ENCODE measurements at regions not wholly inside any gene's neighbourhood (a gene's known extent, or its start where the extent isn't known, plus 50 kb on each side); places are given as distances from the start of the nearest gene placed in this dataset.
A peak's percentile ranks its signal among the peaks of the same experiment; 100 is the strongest.

DNA sequence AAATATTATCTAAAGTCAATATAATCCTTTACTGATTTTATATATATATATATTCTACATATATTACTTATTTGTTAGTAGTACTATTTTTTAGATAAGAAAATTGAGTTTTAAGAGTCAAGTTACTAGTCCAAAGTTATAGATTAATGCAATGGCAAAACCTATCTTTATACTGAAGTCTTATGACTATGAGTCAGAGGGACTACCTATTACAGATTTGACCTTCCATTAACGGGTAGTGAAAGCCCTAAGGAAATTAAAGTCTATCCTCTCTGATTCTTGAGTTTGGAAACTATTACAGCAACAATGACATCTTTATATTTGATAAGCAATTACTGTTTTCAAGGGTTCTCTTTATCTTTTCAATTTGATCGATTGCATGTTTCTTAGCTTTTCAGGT lies 315.8 kb downstream of the CASP12 start:
- H3K79me1 ChIP-seq (ENCODE audit: low read depth, low read length), result no peaks in the 10 kb centered on the region
- no peaks in the 10 kb centered on the region for H3K36me3 ChIP-seq (replicated peaks in 1 of 2; ENCODE audit: control insufficient read depth in 2 of 2, insufficient read depth in 2 of 2, low read length in 2 of 2)
- H3K4me2 ChIP-seq (ENCODE audit: insufficient read depth, low read length, poor library complexity, severe bottlenecking), result no peak overlapping the region
- no peak overlapping the region for H3K9ac ChIP-seq (ENCODE audit: low read depth, low read length, poor library complexity)
- H3K14ac ChIP-seq (ENCODE audit: low read length), result no peak overlapping the region
- H2BK120ac ChIP-seq (ENCODE audit: low read depth, low read length), result no peak overlapping the region
- H3K18ac ChIP-seq (ENCODE audit: low read length), result no peak overlapping the region
- no peak overlapping the region for H3K4me3 ChIP-seq (ENCODE audit: low read length in 2 of 2)
- H2BK15ac ChIP-seq (ENCODE audit: low read length), result no peak overlapping the region
- no peak overlapping the region for H4K8ac ChIP-seq (ENCODE audit: low read depth, low read length)
- no peak for DNase-seq (ENCODE audit: low spot score)
- no peak overlapping the region for H3K23ac ChIP-seq (ENCODE audit: low read depth, low read length, poor library complexity)
- H3K27me3 ChIP-seq (ENCODE audit: control insufficient read depth in 3 of 3, insufficient read depth in 3 of 3, low read depth in 1 of 3, low read length in 3 of 3), result peaks cover 0 to 30% (median 0%) of the 10 kb centered on the region in 3 experiments
- no peak overlapping the region for H2BK5ac ChIP-seq (ENCODE audit: low read length)
- no peak overlapping the region for H2BK12ac ChIP-seq (ENCODE audit: low read length)
- H3K27ac ChIP-seq (replicated peaks; ENCODE audit: low read length), result no peak overlapping the region
- peaks cover 0 to 8% of the 10 kb centered on the region in 2 donors for H3K4me1 ChIP-seq (ENCODE audit: control insufficient read depth in 2 of 2, insufficient read depth in 1 of 2, low read depth in 1 of 2, low read length in 2 of 2)
- no CpG with 5 or more reads among the region's 2 CpGs for WGBS, 2 donors (ENCODE audit: extremely low coverage in 2 of 2, insufficient read length in 2 of 2, insufficient replicate concordance in 1 of 2)
- no peak overlapping the region for H3K4ac ChIP-seq (ENCODE audit: low read length)
- no peak overlapping the region for H2AK5ac ChIP-seq (ENCODE audit: low read depth, low read length)
- H2AFZ ChIP-seq (ENCODE audit: low read length), result no peak overlapping the region
- H4K91ac ChIP-seq (ENCODE audit: low read depth, low read length, poor library complexity), result no peak overlapping the region
- peaks cover 2 to 5% of the 10 kb centered on the region in 2 donors for H3K9me3 ChIP-seq (replicated peaks in 1 of 2; ENCODE audit: control insufficient read depth in 2 of 2, insufficient read depth in 1 of 2, low read depth in 1 of 2, low read length in 2 of 2)

DNA sequence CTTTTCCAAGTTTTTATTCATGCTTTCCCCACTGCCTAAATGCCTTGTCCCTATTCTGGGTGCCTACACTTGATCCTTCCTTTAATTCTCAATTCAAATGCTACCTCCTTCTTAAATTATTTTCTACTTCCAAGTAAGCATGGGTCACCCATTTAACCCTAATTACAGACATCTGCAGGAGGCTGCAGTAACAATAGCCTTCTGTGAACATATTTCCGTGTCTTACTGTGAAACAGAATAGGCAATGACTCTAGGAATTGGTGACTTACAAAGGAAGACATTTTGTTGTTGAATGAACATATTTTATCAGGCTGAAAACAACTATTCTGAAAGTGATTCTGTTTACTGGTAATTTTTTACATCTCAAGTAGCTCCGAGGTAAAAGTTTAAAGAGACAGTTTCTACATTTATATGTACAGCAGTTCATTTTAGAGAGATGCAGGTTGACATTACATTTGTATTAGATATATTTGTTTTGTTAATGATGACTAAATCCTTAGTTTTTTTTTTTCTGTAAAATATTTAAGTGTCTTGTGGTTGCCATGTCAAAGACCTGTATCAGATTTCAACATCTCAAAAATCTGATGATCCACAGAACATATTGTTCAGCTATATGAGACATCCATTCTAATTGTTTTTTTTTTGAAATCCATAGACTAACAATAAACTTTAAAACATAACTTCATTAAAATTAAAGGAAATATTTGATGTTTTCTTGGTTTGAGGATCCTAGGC lies 316.8 kb downstream of the CASP12 start:
- Histone ChIP-seq H2BK120ac (ENCODE audit: low read depth, low read length) (no peak overlapping the region), H3K27me3 (ENCODE audit: control insufficient read depth in 3 of 3, insufficient read depth in 3 of 3, low read depth in 1 of 3, low read length in 3 of 3) (peaks cover 0 to 30% (median 0%) of the 10 kb centered on the region in 3 experiments), H3K4me3 (ENCODE audit: low read length in 2 of 2) (no peak overlapping the region), H3K9ac (ENCODE audit: low read depth, low read length, poor library complexity) (no peak overlapping the region), H3K4ac (ENCODE audit: low read length) (no peak overlapping the region), H3K14ac (ENCODE audit: low read length) (no peak overlapping the region), H4K91ac (ENCODE audit: low read depth, low read length, poor library complexity) (no peak overlapping the region), H3K23ac (ENCODE audit: low read depth, low read length, poor library complexity) (no peak overlapping the region), H3K4me1 (ENCODE audit: control insufficient read depth in 2 of 2, insufficient read depth in 1 of 2, low read depth in 1 of 2, low read length in 2 of 2) (peaks cover 0 to 8% of the 10 kb centered on the region in 2 donors), H2BK15ac (ENCODE audit: low read length) (no peak overlapping the region), H2AK5ac (ENCODE audit: low read depth, low read length) (no peak overlapping the region), H3K4me2 (ENCODE audit: insufficient read depth, low read length, poor library complexity, severe bottlenecking) (no peak overlapping the region), H3K18ac (ENCODE audit: low read length) (no peak overlapping the region), H2BK5ac (ENCODE audit: low read length) (no peak overlapping the region), H3K27ac (replicated peaks; ENCODE audit: low read length) (no peak overlapping the region), H3K36me3 (replicated peaks in 1 of 2; ENCODE audit: control insufficient read depth in 2 of 2, insufficient read depth in 2 of 2, low read length in 2 of 2) (no peaks in the 10 kb centered on the region), H3K9me3 (replicated peaks in 1 of 2; ENCODE audit: control insufficient read depth in 2 of 2, insufficient read depth in 1 of 2, low read depth in 1 of 2, low read length in 2 of 2) (peaks cover 2 to 5% of the 10 kb centered on the region in 2 donors), H2AFZ (ENCODE audit: low read length) (no peak overlapping the region), H2BK12ac (ENCODE audit: low read length) (no peak overlapping the region), H4K8ac (ENCODE audit: low read depth, low read length) (no peak overlapping the region), H3K79me1 (ENCODE audit: low read depth, low read length) (no peaks in the 10 kb centered on the region)
- DNase-seq (ENCODE audit: low spot score), result peak; percentile 23
- no CpG with 5 or more reads among the region's 2 CpGs for WGBS, 2 donors (ENCODE audit: extremely low coverage in 2 of 2, insufficient read length in 2 of 2, insufficient replicate concordance in 1 of 2)

DNA sequence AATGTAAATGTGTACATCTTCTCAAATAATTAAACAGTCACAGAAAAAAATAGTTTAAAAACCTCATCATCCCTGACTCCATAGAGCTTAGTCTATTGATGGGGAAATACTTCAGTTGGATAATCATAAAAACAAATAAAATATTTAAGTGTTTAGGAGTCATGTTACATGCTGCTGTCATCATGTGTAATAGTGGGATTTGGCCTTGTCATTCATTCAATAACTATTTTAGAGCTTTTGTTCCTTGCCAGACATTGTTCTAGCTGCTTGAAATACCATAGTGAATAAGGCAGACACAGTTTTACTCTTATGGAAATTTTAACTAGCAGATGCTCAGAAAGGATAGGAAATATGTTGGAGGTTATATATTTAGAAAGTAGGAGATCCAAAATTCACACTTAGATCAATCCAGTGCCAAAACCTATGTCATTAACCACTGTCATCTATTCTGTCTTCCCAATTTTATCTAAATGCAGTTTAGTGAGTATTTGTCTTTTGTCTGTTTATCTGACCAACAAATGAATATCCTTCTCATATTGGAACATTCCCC lies 324.7 kb downstream of the CASP12 start:
- no peak overlapping the region for H3K4me3 ChIP-seq (ENCODE audit: low read length in 2 of 2)
- H2AK5ac ChIP-seq (ENCODE audit: low read depth, low read length), result no peak overlapping the region
- H3K27me3 ChIP-seq (ENCODE audit: control insufficient read depth in 3 of 3, insufficient read depth in 3 of 3, low read depth in 1 of 3, low read length in 3 of 3), result no peaks in the 10 kb centered on the region
- no peak overlapping the region for H4K91ac ChIP-seq (ENCODE audit: low read depth, low read length, poor library complexity)
- H3K18ac ChIP-seq (ENCODE audit: low read length), result no peak overlapping the region
- no peak overlapping the region for H4K8ac ChIP-seq (ENCODE audit: low read depth, low read length)
- H2BK120ac ChIP-seq (ENCODE audit: low read depth, low read length), result no peak overlapping the region
- H3K4me2 ChIP-seq (ENCODE audit: insufficient read depth, low read length, poor library complexity, severe bottlenecking), result no peak overlapping the region
- no peak overlapping the region for H3K4ac ChIP-seq (ENCODE audit: low read length)
- DNase-seq (ENCODE audit: low spot score), result no peak
- no peaks in the 10 kb centered on the region for H3K79me1 ChIP-seq (ENCODE audit: low read depth, low read length)
- H3K23ac ChIP-seq (ENCODE audit: low read depth, low read length, poor library complexity), result no peak overlapping the region
- peaks cover 0 to 12% of the 10 kb centered on the region in 2 donors for H3K4me1 ChIP-seq (ENCODE audit: control insufficient read depth in 2 of 2, insufficient read depth in 1 of 2, low read depth in 1 of 2, low read length in 2 of 2)
- no peak overlapping the region for H2BK15ac ChIP-seq (ENCODE audit: low read length)
- peaks cover 2 to 7% of the 10 kb centered on the region in 2 donors for H3K9me3 ChIP-seq (replicated peaks in 1 of 2; ENCODE audit: control insufficient read depth in 2 of 2, insufficient read depth in 1 of 2, low read depth in 1 of 2, low read length in 2 of 2)
- no peak overlapping the region for H2BK5ac ChIP-seq (ENCODE audit: low read length)
- H2AFZ ChIP-seq (ENCODE audit: low read length), result no peak overlapping the region
- H3K27ac ChIP-seq (replicated peaks; ENCODE audit: low read length), result no peak overlapping the region
- H3K9ac ChIP-seq (ENCODE audit: low read depth, low read length, poor library complexity), result no peak overlapping the region
- no peaks in the 10 kb centered on the region for H3K36me3 ChIP-seq (replicated peaks in 1 of 2; ENCODE audit: control insufficient read depth in 2 of 2, insufficient read depth in 2 of 2, low read length in 2 of 2)
- H3K14ac ChIP-seq (ENCODE audit: low read length), result no peak overlapping the region
- no peak overlapping the region for H2BK12ac ChIP-seq (ENCODE audit: low read length)

DNA sequence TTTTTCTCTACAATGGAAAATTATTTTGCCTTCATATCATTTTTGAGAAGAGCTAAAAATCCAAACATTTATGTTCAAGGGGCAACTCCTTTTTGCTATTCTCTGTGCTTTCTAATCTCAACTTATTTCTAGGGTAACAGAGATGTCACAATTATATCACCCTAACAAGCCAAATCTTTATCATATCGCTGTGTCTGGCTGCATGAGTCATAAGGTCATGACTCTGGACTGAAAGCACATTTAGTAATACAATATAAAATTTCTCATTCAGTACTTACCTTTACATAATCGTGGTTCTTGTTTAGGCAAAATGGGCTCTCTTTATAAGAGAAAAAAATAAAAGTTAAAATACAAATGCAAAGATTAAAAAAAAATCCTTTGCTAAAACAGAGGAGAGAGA lies 326.0 kb downstream of the CASP12 start:
- H3K27ac ChIP-seq (replicated peaks; ENCODE audit: low read length), result no peak overlapping the region
- no peaks in the 10 kb centered on the region for H3K79me1 ChIP-seq (ENCODE audit: low read depth, low read length)
- WGBS, 2 donors (ENCODE audit: extremely low coverage in 2 of 2, insufficient read length in 2 of 2, insufficient replicate concordance in 1 of 2), result no CpG with 5 or more reads among the region's 2 CpGs
- no peak overlapping the region for H2AFZ ChIP-seq (ENCODE audit: low read length)
- no peak overlapping the region for H3K14ac ChIP-seq (ENCODE audit: low read length)
- no peak for DNase-seq (ENCODE audit: low spot score)
- H3K4me3 ChIP-seq (ENCODE audit: low read length in 2 of 2), result no peak overlapping the region
- H2BK5ac ChIP-seq (ENCODE audit: low read length), result no peak overlapping the region
- H3K18ac ChIP-seq (ENCODE audit: low read length), result no peak overlapping the region
- H4K91ac ChIP-seq (ENCODE audit: low read depth, low read length, poor library complexity), result no peak overlapping the region
- no peak overlapping the region for H3K9ac ChIP-seq (ENCODE audit: low read depth, low read length, poor library complexity)
- H4K8ac ChIP-seq (ENCODE audit: low read depth, low read length), result no peak overlapping the region
- peaks cover 0 to 3% of the 10 kb centered on the region in 2 donors for H3K9me3 ChIP-seq (replicated peaks in 1 of 2; ENCODE audit: control insufficient read depth in 2 of 2, insufficient read depth in 1 of 2, low read depth in 1 of 2, low read length in 2 of 2)
- H3K4ac ChIP-seq (ENCODE audit: low read length), result no peak overlapping the region
- no peak overlapping the region for H2BK15ac ChIP-seq (ENCODE audit: low read length)
- no peak overlapping the region for H2AK5ac ChIP-seq (ENCODE audit: low read depth, low read length)
- no peak overlapping the region for H3K23ac ChIP-seq (ENCODE audit: low read depth, low read length, poor library complexity)
- peaks cover 0 to 12% of the 10 kb centered on the region in 2 donors for H3K4me1 ChIP-seq (ENCODE audit: control insufficient read depth in 2 of 2, insufficient read depth in 1 of 2, low read depth in 1 of 2, low read length in 2 of 2)
- H3K4me2 ChIP-seq (ENCODE audit: insufficient read depth, low read length, poor library complexity, severe bottlenecking), result no peak overlapping the region
- no peak overlapping the region for H2BK12ac ChIP-seq (ENCODE audit: low read length)
- H2BK120ac ChIP-seq (ENCODE audit: low read depth, low read length), result no peak overlapping the region
- H3K27me3 ChIP-seq (ENCODE audit: control insufficient read depth in 3 of 3, insufficient read depth in 3 of 3, low read depth in 1 of 3, low read length in 3 of 3), result no peaks in the 10 kb centered on the region
- no peaks in the 10 kb centered on the region for H3K36me3 ChIP-seq (replicated peaks in 1 of 2; ENCODE audit: control insufficient read depth in 2 of 2, insufficient read depth in 2 of 2, low read length in 2 of 2)

Measured in neuronal stem cell (in vitro differentiated cells).